Gastroesophageal sphincter (tissue), 4 donors: ENCODE measurements at regions not wholly inside any gene's neighbourhood (a gene's known extent, or its start where the extent isn't known, plus 50 kb on each side); places are given as distances from the start of the nearest gene placed in this dataset.

Experiments used
- ATAC-seq: fragments of 150-250 bp; one replicate; pipeline ENCODE4 v1.9.1; 2016; ENCODE audit warnings: mild to moderate bottlenecking, moderate library complexity
- H3K27ac ChIP-seq, 4 donors: fragments of 200-600 bp; sonication (generic) in 3 of 4; 1 replicate in 3 of 4; 2 replicates in 1 of 4; pipeline ENCODE4 v1.5.1; 2016 to 2019
- H3K27me3 ChIP-seq: fragments of 200-600 bp; sonication (generic); one replicate; pipeline ENCODE4 v1.5.1; 2019
- H3K36me3 ChIP-seq, 2 donors: fragments of 200-600 bp; sonication (generic); one replicate each; pipeline ENCODE4 v1.5.1; 2019; ENCODE audit warnings: control low read depth in 1 of 2
- H3K4me1 ChIP-seq, 3 donors: fragments of 200-600 bp; sonication (generic); 1 replicate in 2 of 3; 2 replicates in 1 of 3; pipeline ENCODE4 v1.5.1; 2016 to 2019; ENCODE audit warnings: control low read depth in 2 of 3
- H3K4me3 ChIP-seq, 2 donors: fragments of 200-600 bp; sonication (generic); one replicate each; pipeline ENCODE4 v1.5.1; 2019; ENCODE audit warnings: mild to moderate bottlenecking in 1 of 2, moderate library complexity in 1 of 2
- H3K9me3 ChIP-seq, 3 donors: fragments of 200-600 bp; sonication (generic); one replicate each; pipeline ENCODE4 v1.5.1; 2017 to 2019; ENCODE audit warnings: control low read depth in 2 of 3
- CTCF ChIP-seq, 4 experiments: fragments of 200-600 bp in 2 of 4; fragments of 450-650 bp in 2 of 4; sonication (generic) in 1 of 4; IDR thresholded peaks; one replicate each; pipeline ENCODE4 v1.5.1; 2017 to 2019; ENCODE audit warnings: antibody characterized with exemption in 4 of 4, mild to moderate bottlenecking in 2 of 4, moderate library complexity in 2 of 4
- EP300 ChIP-seq: sonication (generic); formaldehyde crosslinking; IDR thresholded peaks from one replicate; pipeline ENCODE4 v1.6.1; 2017; ENCODE audit warnings: antibody characterized with exemption, mild to moderate bottlenecking
- POLR2A ChIP-seq, 2 donors: fragments of 450-650 bp; IDR thresholded peaks; one replicate each; pipeline ENCODE4 v1.6.1; 2017; ENCODE audit warnings: antibody characterized with exemption in 2 of 2, mild to moderate bottlenecking in 2 of 2, moderate library complexity in 1 of 2
- POLR2AphosphoS5 ChIP-seq: sonication (generic); formaldehyde crosslinking; IDR thresholded peaks from one replicate; pipeline ENCODE4 v1.6.1; 2017; ENCODE audit warnings: antibody characterized with exemption
- WGBS, 2 donors: methylation state at CpG; one replicate each; pipeline ENCODE4 v1.1.5; 2018; ENCODE audit warnings: low coverage in 1 of 2; 5-methylcytosine and 5-hydroxymethylcytosine counted together

- TF ChIP-seq EP300 (no peak), POLR2AphosphoS5 (no peak), POLR2A (IDR thresholded peaks at IDR 0.05) (no peak), CTCF (IDR thresholded peaks at IDR 0.05) (no peak)
- WGBS, 2 donors: 87 to 93% methylated on average over 4 of the region's 4 CpGs
- Histone ChIP-seq H3K27me3 (no peaks in the 10 kb centered on the region), H3K4me3 (no peak overlapping the region), H3K4me1 (peaks cover 0 to 4% (median 0%) of the 10 kb centered on the region in 3 donors), H3K9me3 (no peaks in the 10 kb centered on the region), H3K27ac (no peak overlapping the region), H3K36me3 (no peaks in the 10 kb centered on the region)
- ATAC-seq: no peak
Observed at GRCh38 chr13:97131447-97131846, 90.7 kb upstream of the MBNL2 start.

- WGBS, 2 donors: 80 to 100% methylated on average over 1 of the region's 3 CpGs
- H3K27me3 ChIP-seq: no peaks in the 10 kb centered on the region
- TF ChIP-seq POLR2A (IDR thresholded peaks at IDR 0.05) (no peak), EP300 (no peak), POLR2AphosphoS5 (no peak), CTCF (IDR thresholded peaks at IDR 0.05) (no peak)
- no peaks in the 10 kb centered on the region for H3K36me3 ChIP-seq
- no peaks in the 10 kb centered on the region for H3K9me3 ChIP-seq
- ATAC-seq: no peak
- no peak overlapping the region for H3K4me3 ChIP-seq
- H3K4me1 ChIP-seq: no peaks in the 10 kb centered on the region
- no peak overlapping the region for H3K27ac ChIP-seq
Observed at GRCh38 chr13:97133554-97133953, 88.6 kb upstream of the MBNL2 start.

GRCh38 chr13:97133955-97134354 is 88.2 kb upstream of the MBNL2 start:
- Histone ChIP-seq H3K27me3 (no peaks in the 10 kb centered on the region), H3K4me3 (no peak overlapping the region), H3K9me3 (no peaks in the 10 kb centered on the region), H3K36me3 (no peaks in the 10 kb centered on the region), H3K4me1 (no peaks in the 10 kb centered on the region), H3K27ac (no peak overlapping the region)
- ATAC-seq: no peak
- whole genome bisulfite sequencing, 2 donors: 74 to 90% methylated on average over 2 to 3 of the region's 3 CpGs
- TF ChIP-seq POLR2A (IDR thresholded peaks at IDR 0.05) (no peak), POLR2AphosphoS5 (no peak), CTCF (IDR thresholded peaks at IDR 0.05) (no peak), EP300 (no peak)

- ATAC-seq: no peak
- Histone ChIP-seq H3K27ac (no peak overlapping the region), H3K27me3 (no peaks in the 10 kb centered on the region), H3K4me3 (no peak overlapping the region), H3K9me3 (no peaks in the 10 kb centered on the region), H3K36me3 (no peaks in the 10 kb centered on the region), H3K4me1 (no peaks in the 10 kb centered on the region)
- WGBS, 2 donors: 93 to 100% methylated on average over 5 to 9 of the region's 11 CpGs
- no peak for TF ChIP-seq POLR2AphosphoS5
- TF ChIP-seq POLR2A (IDR thresholded peaks at IDR 0.05): no peak
- TF ChIP-seq CTCF (IDR thresholded peaks at IDR 0.05): no peak
- TF ChIP-seq EP300: no peak
Observed at GRCh38 chr13:97134364-97135095, 87.6 kb upstream of the MBNL2 start.

GRCh38 chr13:97135883-97136282 is 86.2 kb upstream of the MBNL2 start:
- Histone ChIP-seq H3K9me3 (no peaks in the 10 kb centered on the region), H3K27ac (no peak overlapping the region), H3K27me3 (no peaks in the 10 kb centered on the region), H3K4me1 (peaks cover 0 to 5% (median under 1%) of the 10 kb centered on the region in 3 donors), H3K4me3 (no peak overlapping the region), H3K36me3 (no peaks in the 10 kb centered on the region)
- WGBS, 2 donors: 81 to 100% methylated on average over 1 to 3 of the region's 4 CpGs
- TF ChIP-seq EP300 (no peak), POLR2AphosphoS5 (no peak), CTCF (IDR thresholded peaks at IDR 0.05) (no peak), POLR2A (IDR thresholded peaks at IDR 0.05) (no peak)
- no peak for ATAC-seq
